Kidney (tissue), 13 donors: ENCODE measurements at regions not wholly inside any gene's neighbourhood (a gene's known extent, or its start where the extent isn't known, plus 50 kb on each side); places are given as distances from the start of the nearest gene placed in this dataset.
"Not testable (repeated sequence)": the region's sequence is repeated elsewhere in the genome, so short reads cannot be mapped to it uniquely, and the experiment has no call there.

Experiments used
- DNase-seq, 5 donors: peaks; one replicate each; pipeline ENCODE4 v3.0.0-alpha.2; 2013 to 2020
- FAIRE-seq: peaks from 2 replicates; lab custom pipeline; 2012; peaks lifted over from hg19 to GRCh38; lab: Jason Lieb, UNC
- H3K27ac ChIP-seq, 2 donors: one replicate each; pipeline ENCODE4 v1.7.0; 2013; ENCODE audit warnings: low read depth in 2 of 2, low read length in 2 of 2, inconsistent platforms in 1 of 2
- H3K27me3 ChIP-seq: one replicate; pipeline ENCODE4 v1.7.1; 2013; ENCODE audit warnings: low read length, inconsistent platforms; ENCODE audit not compliant: control insufficient read depth, insufficient read depth
- H3K36me3 ChIP-seq, 3 donors: one replicate each; pipeline versions ENCODE4 v1.7.0 to v1.7.1; 2013; ENCODE audit warnings: low read length in 3 of 3, control low read depth in 1 of 3, inconsistent platforms in 1 of 3; ENCODE audit not compliant: insufficient read depth in 3 of 3, control insufficient read depth in 2 of 3
- H3K4me1 ChIP-seq, 3 donors: one replicate each; pipeline versions ENCODE4 v1.7.0 to v1.7.1; 2013; ENCODE audit warnings: low read length in 3 of 3, inconsistent platforms in 1 of 3, low read depth in 1 of 3; ENCODE audit not compliant: control insufficient read depth in 2 of 3, insufficient read depth in 2 of 3
- H3K4me3 ChIP-seq, 3 donors: one replicate each; pipeline versions ENCODE4 v1.7.0 to v1.8.1; 2013; ENCODE audit warnings: low read length in 3 of 3, control low read depth in 1 of 3, inconsistent platforms in 1 of 3
- H3K9ac ChIP-seq, 3 donors: one replicate each; pipeline versions ENCODE4 v1.7.0 to v1.7.1; 2013; ENCODE audit warnings: low read length in 3 of 3, control low read depth in 1 of 3, inconsistent platforms in 1 of 3
- H3K9me3 ChIP-seq, 3 donors: one replicate each; pipeline versions ENCODE4 v1.7.0 to v1.7.1; 2013; ENCODE audit warnings: low read length in 3 of 3, control low read depth in 1 of 3, inconsistent platforms in 1 of 3; ENCODE audit not compliant: control insufficient read depth in 2 of 3, insufficient read depth in 1 of 3
- CTCF ChIP-seq: IDR thresholded peaks from 3 replicates; pipeline ENCODE4 v1.5.1; 2012; ENCODE audit warnings: mild to moderate bottlenecking, moderate library complexity, borderline replicate concordance; ENCODE audit not compliant: insufficient read depth; ENCODE audit errors: extremely low read depth
- intact Hi-C: fragments of 100-400 bp; cut with DNase I; formaldehyde crosslinking; loops from one replicate; pipeline ENCODE4 v1.11.1; 2022
- donor health status: control.
- donor health status: control.
- donor health status: control.
- donor health status: control.
- donor health status: control.
- donor health status: DM: yes; HTN: yes; CAD: no.
- donor health status: Normal renal cell carcinoma (clear cell type).

DNA sequence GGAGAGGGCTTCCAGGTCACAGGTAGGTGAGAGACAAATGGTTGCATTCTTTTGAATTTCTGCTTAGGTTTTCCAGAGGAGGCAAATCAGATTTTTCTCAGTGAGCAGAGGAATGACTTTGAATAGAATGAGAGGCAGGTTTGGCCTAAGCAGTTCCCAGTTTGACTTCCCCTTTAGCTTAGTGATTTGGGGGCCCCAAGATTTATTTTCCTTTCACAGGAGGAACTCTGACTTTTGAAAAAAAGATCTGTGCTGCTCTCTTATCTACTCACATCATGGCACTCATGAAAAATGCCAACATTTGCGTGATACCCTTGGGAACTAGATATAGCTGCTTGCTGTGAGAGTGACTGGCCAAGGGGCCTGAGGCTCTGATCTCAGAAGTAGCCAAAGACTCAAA lies 58.0 kb upstream of the EVL start:
- FAIRE-seq: no peak
- intact Hi-C loops: no loop called here
- Histone ChIP-seq H3K27ac (no peak overlapping the region), H3K4me1 (no peaks in the 10 kb centered on the region), H3K9ac (no peak overlapping the region), H3K36me3 (no peaks in the 10 kb centered on the region), H3K9me3 (no peaks in the 10 kb centered on the region), H3K27me3 (no peaks in the 10 kb centered on the region), H3K4me3 (no peak overlapping the region)
- no peak for TF ChIP-seq CTCF
- no peak for DNase-seq

- intact Hi-C loops, FAIRE-seq, H3K4me1 ChIP-seq, H3K27ac ChIP-seq, H3K36me3 ChIP-seq, H3K27me3 ChIP-seq, H3K9me3 ChIP-seq, H3K9ac ChIP-seq, DNase-seq, H3K4me3 ChIP-seq: not testable (repeated sequence)
Observed at GRCh38 chr14:100009802-100010201, 55.4 kb upstream of the EVL start.

GRCh38 chr14:100010679-100011078 lies 54.5 kb upstream of the EVL start:
- H3K4me3 ChIP-seq: no peak overlapping the region
- no peak for TF ChIP-seq CTCF
- H3K9ac ChIP-seq: no peak overlapping the region
- H3K9me3 ChIP-seq: no peaks in the 10 kb centered on the region
- intact Hi-C loops: no loop called here
- DNase-seq (no peak), FAIRE-seq (no peak)
- H3K27me3 ChIP-seq: no peaks in the 10 kb centered on the region
- peaks cover 0 to 3% (median 0%) of the 10 kb centered on the region in 3 donors for H3K4me1 ChIP-seq
- no peak overlapping the region for H3K27ac ChIP-seq
- H3K36me3 ChIP-seq: no peaks in the 10 kb centered on the region

DNA sequence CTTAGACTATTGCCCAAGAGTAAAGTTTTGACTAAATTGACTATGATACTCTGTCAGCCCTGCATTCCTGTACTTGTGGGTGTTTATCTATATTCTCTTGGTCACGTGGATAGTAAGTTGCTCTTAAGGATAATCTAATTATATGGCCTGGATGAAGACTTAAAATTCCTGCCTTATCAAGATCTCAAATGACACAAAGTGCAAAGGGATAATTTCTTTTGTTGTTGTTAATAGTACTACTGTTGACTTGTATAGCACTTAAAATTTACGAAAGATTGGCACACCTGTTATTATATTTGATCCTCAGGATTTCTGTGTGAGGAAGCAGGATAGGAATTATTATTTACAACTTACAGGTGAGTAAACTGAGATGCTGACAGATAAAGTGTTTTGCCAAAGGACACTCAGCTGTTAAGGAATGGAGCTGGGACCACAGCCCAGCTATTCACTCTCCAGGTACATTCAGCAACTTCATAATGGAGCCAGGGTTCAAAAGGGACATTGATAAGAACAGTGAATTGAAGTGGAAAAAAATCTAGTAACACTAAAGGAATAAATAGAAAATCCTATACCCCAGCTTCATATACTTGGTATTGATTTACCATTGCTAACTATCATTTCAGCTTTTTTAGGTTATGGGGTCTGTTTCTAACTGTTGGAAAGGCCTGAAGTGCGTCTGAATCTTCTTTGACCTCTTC lies 53.4 kb upstream of the EVL start:
- DNase-seq (no peak), FAIRE-seq (no peak)
- H3K4me1 ChIP-seq: peaks cover 0 to 3% (median 0%) of the 10 kb centered on the region in 3 donors
- TF ChIP-seq CTCF: no peak
- H3K4me3 ChIP-seq: no peak overlapping the region
- H3K9ac ChIP-seq: no peak overlapping the region
- H3K27ac ChIP-seq: no peak overlapping the region
- H3K36me3 ChIP-seq: no peaks in the 10 kb centered on the region
- no peaks in the 10 kb centered on the region for H3K27me3 ChIP-seq
- intact Hi-C loops: no loop called here
- H3K9me3 ChIP-seq: no peaks in the 10 kb centered on the region
